A673 (cell line): ENCODE measurements at regions not wholly inside any gene's neighbourhood (a gene's known extent, or its start where the extent isn't known, plus 50 kb on each side); places are given as distances from the start of the nearest gene placed in this dataset.

Source experiments
- CTCF ChIP-seq: fragments of 300-800, 200-600 bp; sonication (generic); conservative IDR thresholded peaks from 2 replicates; pipeline ENCODE4 v1.5.1; 2017; ENCODE audit warnings: low read depth, mild to moderate bottlenecking, antibody characterized with exemption, low read length, moderate library complexity, mixed read lengths
- EZH2 ChIP-seq: fragments of 200-600 bp; sonication (generic); IDR thresholded peaks from 2 replicates; pipeline ENCODE4 v1.6.1; 2017; ENCODE audit warnings: borderline replicate concordance, low read depth, mild to moderate bottlenecking, mixed read lengths, antibody characterized with exemption, low read length; ENCODE audit not compliant: poor library complexity, severe bottlenecking

- no peak for TF ChIP-seq CTCF
- TF ChIP-seq EZH2, result no peak
Measured at GRCh38 chr2:16266571-16266970, 326.2 kb downstream of the MYCN start.
